Endothelial cell of umbilical vein (primary cell): ENCODE measurements at regions not wholly inside any gene's neighbourhood (a gene's known extent, or its start where the extent isn't known, plus 50 kb on each side); places are given as distances from the start of the nearest gene placed in this dataset.

ENCODE experiments used
- BruUV-seq: library from RNA; stranded (reverse); fragments of 400-500 nt; replicated peaks from 2 replicates; lab custom pipeline; 2021; lab: Mats Ljungman, UMichigan
- CTCF ChIA-PET: fragments of 300-600, 350-600 bp; sonication (Branson Sonifier 250); formaldehyde crosslinking; loops from one replicate; lab custom pipeline; 2021; ENCODE audit warnings: antibody characterized with exemption, inconsistent platforms; lab: Charles Lee
- POLR2A ChIA-PET: fragments of 300-600, 350-600 bp; sonication (Branson Sonifier 250); formaldehyde crosslinking; loops from one replicate; lab custom pipeline; 2021; ENCODE audit warnings: antibody characterized with exemption, inconsistent platforms; lab: Charles Lee
- DNase-seq: peaks from one replicate; pipeline ENCODE4 v3.0.0-alpha.2; 2011; ENCODE audit warnings: low read depth, low spot score
- FAIRE-seq: peaks from 2 replicates; lab custom pipeline; 2011; peaks lifted over from hg19 to GRCh38; lab: Jason Lieb, UNC
- H2AFZ ChIP-seq: 2 replicates; pipeline ENCODE4 v1.6.0; 2012; ENCODE audit warnings: low read depth, low read length, control low read depth, inconsistent platforms
- H3K27ac ChIP-seq: 2 replicates; pipeline ENCODE4 v1.5.1; 2011; ENCODE audit warnings: low read depth, mild to moderate bottlenecking, control low read depth, low read length, moderate library complexity; ENCODE audit not compliant: insufficient read depth
- H3K27me3 ChIP-seq, 2 experiments: 2 replicates each; pipeline versions ENCODE4 v1.6.0 to v1.6.1; 2011; ENCODE audit warnings: low read length in 2 of 2, mixed read lengths in 1 of 2; ENCODE audit not compliant: control insufficient read depth in 2 of 2, insufficient read depth in 2 of 2
- H3K36me3 ChIP-seq, 2 experiments: 2 replicates in 1 of 2; 3 replicates in 1 of 2; pipeline ENCODE4 v1.5.1; 2011; ENCODE audit warnings: low read length in 2 of 2, mild to moderate bottlenecking in 1 of 2, moderate library complexity in 1 of 2; ENCODE audit not compliant: control insufficient read depth in 2 of 2, insufficient read depth in 2 of 2; ENCODE audit errors: extremely low read depth in 1 of 2
- H3K4me1 ChIP-seq: 3 replicates; pipeline ENCODE4 v1.5.1; 2011; ENCODE audit warnings: mild to moderate bottlenecking, low read length; ENCODE audit not compliant: control insufficient read depth, insufficient read depth; ENCODE audit errors: extremely low read depth
- H3K4me2 ChIP-seq: 2 replicates; pipeline ENCODE4 v1.6.1; 2011; ENCODE audit warnings: low read length, control low read depth, mixed read lengths; ENCODE audit not compliant: insufficient read depth
- H3K4me3 ChIP-seq, 3 experiments: fragments of 200-600 bp in 1 of 3; sonication (generic), shearing (Covaris generic) in 1 of 3; replicated peaks in 1 of 3; 2 replicates each; pipeline ENCODE4 v1.5.1; 2011 to 2016; ENCODE audit warnings: control low read depth in 3 of 3, low read length in 3 of 3, mild to moderate bottlenecking in 2 of 3, inconsistent platforms in 1 of 3, low read depth in 1 of 3, moderate library complexity in 1 of 3; ENCODE audit not compliant: insufficient read depth in 1 of 3
- H3K79me2 ChIP-seq: 2 replicates; pipeline ENCODE4 v1.6.0; 2012; ENCODE audit warnings: low read length, inconsistent platforms; ENCODE audit not compliant: control insufficient read depth, insufficient read depth
- H3K9ac ChIP-seq: replicated peaks from 2 replicates; pipeline ENCODE3; 2011; ENCODE audit warnings: low read length, control low read depth; ENCODE audit not compliant: insufficient read depth; ENCODE audit errors: extremely low read depth
- H3K9me1 ChIP-seq: replicated peaks from 3 replicates; pipeline ENCODE4 v1.6.0; 2011; ENCODE audit warnings: mild to moderate bottlenecking, low read length; ENCODE audit not compliant: control insufficient read depth, insufficient read depth; ENCODE audit errors: extremely low read depth
- H3K9me3 ChIP-seq: replicated peaks from 2 replicates; pipeline ENCODE4 v1.5.1; 2012; ENCODE audit warnings: low read length, inconsistent platforms; ENCODE audit not compliant: control insufficient read depth, insufficient read depth
- H4K20me1 ChIP-seq: replicated peaks from 2 replicates; pipeline ENCODE3; 2011; ENCODE audit warnings: mild to moderate bottlenecking, low read length; ENCODE audit not compliant: control insufficient read depth, insufficient read depth; ENCODE audit errors: extremely low read depth
- EZH2 ChIP-seq: IDR thresholded peaks from 2 replicates; pipeline ENCODE4 v1.6.1; 2012; ENCODE audit warnings: borderline replicate concordance, low read depth, mild to moderate bottlenecking, moderate library complexity, low read length, inconsistent platforms; ENCODE audit not compliant: severe bottlenecking
- FOS ChIP-seq: IDR thresholded peaks from 2 replicates; pipeline ENCODE4 v1.6.1; 2011; ENCODE audit warnings: mild to moderate bottlenecking, low read length, moderate library complexity, borderline replicate concordance; ENCODE audit not compliant: insufficient read depth
- GATA2 ChIP-seq: IDR thresholded peaks from 2 replicates; pipeline ENCODE4 v1.7.0; 2011; ENCODE audit warnings: low read depth, mild to moderate bottlenecking, moderate library complexity, mixed read lengths, low read length; ENCODE audit not compliant: insufficient read length, insufficient read depth
- JUN ChIP-seq: IDR thresholded peaks from 2 replicates; pipeline ENCODE4 v1.6.1; 2011; ENCODE audit warnings: borderline replicate concordance, low read depth; ENCODE audit not compliant: insufficient read length, insufficient read depth
- MYC ChIP-seq: IDR thresholded peaks from one replicate; pipeline ENCODE4 v1.6.1; 2011; ENCODE audit warnings: mild to moderate bottlenecking, low read depth, low read length
- POLR2A ChIP-seq: IDR thresholded peaks from 2 replicates; pipeline ENCODE4 v1.6.1; 2012; ENCODE audit warnings: low read depth, mild to moderate bottlenecking, control low read depth, low read length
- POLR2AphosphoS5 ChIP-seq: IDR thresholded peaks from 2 replicates; pipeline ENCODE4 v1.6.1; 2012; ENCODE audit warnings: low read depth, mild to moderate bottlenecking, control low read depth, low read length, moderate library complexity; ENCODE audit not compliant: insufficient read depth
- dilution Hi-C: fragments of 300-500 bp; cut with MboI; formaldehyde crosslinking; loops from one replicate; pipeline ENCODE4 v1.15.0; 2019; ENCODE audit warnings: low sequenced_read_pairs; ENCODE audit not compliant: extremely low pct_ligation_motif_present
- intact Hi-C: fragments of 100-400 bp; cut with micrococcal nuclease; formaldehyde crosslinking; loops from one replicate; pipeline ENCODE4 v1.10.0; 2022
- TF ChIP-seq, protein P1 (sequence below): IDR thresholded peaks from 2 replicates; pipeline ENCODE4 v1.6.1; 2011; ENCODE audit not compliant: insufficient read depth, insufficient read length
- TF ChIP-seq, protein P2 (sequence below), 2 donors: IDR thresholded peaks; 1 replicate in 1 of 2; 2 replicates in 1 of 2; pipeline ENCODE4 v1.5.1; 2011; ENCODE audit warnings: low read length in 2 of 2, mild to moderate bottlenecking in 2 of 2, moderate library complexity in 2 of 2, control low read depth in 1 of 2, inconsistent platforms in 1 of 2, low read depth in 1 of 2; ENCODE audit not compliant: insufficient read depth in 1 of 2; ENCODE audit errors: extremely low read depth in 1 of 2

DNA sequence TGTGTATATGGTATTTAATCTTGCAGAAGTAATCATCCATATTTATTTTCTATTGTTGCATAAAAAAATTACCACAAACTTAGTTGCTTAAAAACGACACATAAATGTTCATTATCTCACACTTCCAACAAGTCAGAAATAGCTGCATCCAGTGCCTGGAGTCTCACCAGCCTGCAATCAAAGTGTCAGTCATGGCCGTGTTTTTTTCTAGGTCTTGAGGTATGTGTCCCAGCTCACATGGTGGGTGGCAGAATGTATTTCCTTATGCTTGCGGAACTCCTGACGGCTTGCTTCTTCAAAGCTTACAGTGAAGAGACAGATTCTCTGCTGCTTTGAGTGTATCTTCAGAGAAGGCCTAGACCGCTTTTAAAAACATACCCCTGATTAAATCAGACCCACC, 670.2 kb upstream of the LMO3 start:
- Histone ChIP-seq H3K36me3 (no peaks in the 10 kb centered on the region), H3K9me3 (no peaks in the 10 kb centered on the region), H3K4me1 (no peaks in the 10 kb centered on the region), H3K9ac (no peak overlapping the region), H3K79me2 (no peaks in the 10 kb centered on the region), H3K27ac (no peak overlapping the region), H3K9me1 (no peaks in the 10 kb centered on the region), H3K4me2 (no peak overlapping the region), H2AFZ (no peak overlapping the region), H3K27me3 (no peaks in the 10 kb centered on the region), H4K20me1 (no peaks in the 10 kb centered on the region), H3K4me3 (no peak overlapping the region)
- ChIA-PET POLR2A (no interaction called here), CTCF (no interaction called here)
- TF ChIP-seq FOS (no peak), JUN (no peak), POLR2A (no peak), GATA2 (no peak), EZH2 (no peak), POLR2AphosphoS5 (no peak), MYC (no peak)
- TF ChIP-seq, protein P1, sequence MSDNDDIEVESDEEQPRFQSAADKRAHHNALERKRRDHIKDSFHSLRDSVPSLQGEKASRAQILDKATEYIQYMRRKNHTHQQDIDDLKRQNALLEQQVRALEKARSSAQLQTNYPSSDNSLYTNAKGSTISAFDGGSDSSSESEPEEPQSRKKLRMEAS = no peak
- TF ChIP-seq, protein P2, sequence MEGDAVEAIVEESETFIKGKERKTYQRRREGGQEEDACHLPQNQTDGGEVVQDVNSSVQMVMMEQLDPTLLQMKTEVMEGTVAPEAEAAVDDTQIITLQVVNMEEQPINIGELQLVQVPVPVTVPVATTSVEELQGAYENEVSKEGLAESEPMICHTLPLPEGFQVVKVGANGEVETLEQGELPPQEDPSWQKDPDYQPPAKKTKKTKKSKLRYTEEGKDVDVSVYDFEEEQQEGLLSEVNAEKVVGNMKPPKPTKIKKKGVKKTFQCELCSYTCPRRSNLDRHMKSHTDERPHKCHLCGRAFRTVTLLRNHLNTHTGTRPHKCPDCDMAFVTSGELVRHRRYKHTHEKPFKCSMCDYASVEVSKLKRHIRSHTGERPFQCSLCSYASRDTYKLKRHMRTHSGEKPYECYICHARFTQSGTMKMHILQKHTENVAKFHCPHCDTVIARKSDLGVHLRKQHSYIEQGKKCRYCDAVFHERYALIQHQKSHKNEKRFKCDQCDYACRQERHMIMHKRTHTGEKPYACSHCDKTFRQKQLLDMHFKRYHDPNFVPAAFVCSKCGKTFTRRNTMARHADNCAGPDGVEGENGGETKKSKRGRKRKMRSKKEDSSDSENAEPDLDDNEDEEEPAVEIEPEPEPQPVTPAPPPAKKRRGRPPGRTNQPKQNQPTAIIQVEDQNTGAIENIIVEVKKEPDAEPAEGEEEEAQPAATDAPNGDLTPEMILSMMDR (IDR thresholded peaks at IDR 0.05; ENCODE audit: extremely low read depth in 1 of 2, insufficient read depth in 1 of 2, low read depth in 1 of 2, low read length in 2 of 2) = no peak
- FAIRE-seq = no peak
- no TSS peak for BruUV-seq
- dilution Hi-C loops = no loop called here
- no peak for DNase-seq
- intact Hi-C loops = no loop called here
